Activated CD8-positive, alpha-beta memory T cell treated with anti-CD3 and anti-CD28 coated beads, Interleukin-2, amount 50 U/mL, for 24 hours (primary cell): ENCODE measurements at regions not wholly inside any gene's neighbourhood (a gene's known extent, or its start where the extent isn't known, plus 50 kb on each side); places are given as distances from the start of the nearest gene placed in this dataset.

ENCODE experiments used
- DNase-seq: peaks from one replicate; pipeline ENCODE4 v3.0.0-alpha.2; 2020; ENCODE audit errors: extremely low read depth

- no peak for DNase-seq
These were observed 93.5 kb downstream of the C1orf94 start for GRCh38 chr1:34270181-34270580.

GRCh38 chr1:34272152-34272551 lies 95.4 kb downstream of the C1orf94 start:
- DNase-seq = no peak

GRCh38 chr1:34275150-34275549 lies 98.4 kb downstream of the C1orf94 start:
- no peak for DNase-seq

- no peak for DNase-seq
These were observed 99.9 kb downstream of the C1orf94 start for GRCh38 chr1:34276606-34277005.

GRCh38 chr1:34277150-34277549 lies 100.4 kb downstream of the C1orf94 start:
- no peak for DNase-seq

GRCh38 chr1:34278211-34278610 lies 101.5 kb downstream of the C1orf94 start:
- DNase-seq = no peak

- no peak for DNase-seq
These were observed 103.3 kb downstream of the C1orf94 start for GRCh38 chr1:34279971-34280370.

- no peak for DNase-seq
These were observed 103.8 kb downstream of the C1orf94 start for GRCh38 chr1:34280509-34280908.

- DNase-seq = no peak
These were observed 106.4 kb downstream of the C1orf94 start for GRCh38 chr1:34283142-34283541.

- no peak for DNase-seq
These were observed 109.8 kb downstream of the C1orf94 start for GRCh38 chr1:34286511-34286910.

- no peak for DNase-seq
These were observed 114.1 kb downstream of the C1orf94 start for GRCh38 chr1:34290831-34291230.

GRCh38 chr1:34292472-34292871 lies 115.8 kb downstream of the C1orf94 start:
- DNase-seq = no peak

GRCh38 chr1:34296059-34296458 lies 119.4 kb downstream of the C1orf94 start:
- no peak for DNase-seq

- no peak for DNase-seq
These were observed 126.1 kb downstream of the C1orf94 start for GRCh38 chr1:34302798-34303197.

- DNase-seq = no peak
These were observed 126.5 kb downstream of the C1orf94 start for GRCh38 chr1:34303218-34303617.

- no peak for DNase-seq
These were observed 129.9 kb downstream of the C1orf94 start for GRCh38 chr1:34306568-34306967.

GRCh38 chr1:34312359-34312758 lies 135.7 kb downstream of the C1orf94 start:
- DNase-seq = no peak

GRCh38 chr1:34315974-34316373 lies 139.3 kb downstream of the C1orf94 start:
- no peak for DNase-seq

GRCh38 chr1:34316773-34317172 lies 140.1 kb downstream of the C1orf94 start:
- no peak for DNase-seq

- DNase-seq = no peak
These were observed 142.5 kb downstream of the C1orf94 start for GRCh38 chr1:34319218-34319617.

GRCh38 chr1:34320053-34320669 lies 143.5 kb downstream of the C1orf94 start:
- no peak for DNase-seq

GRCh38 chr1:34322969-34323368 lies 146.3 kb downstream of the C1orf94 start:
- no peak for DNase-seq

GRCh38 chr1:34324879-34325440 lies 148.3 kb downstream of the C1orf94 start:
- no peak for DNase-seq

- no peak for DNase-seq
These were observed 151.6 kb downstream of the C1orf94 start for GRCh38 chr1:34328281-34328799.
